SW480 (cell line): ENCODE measurements at regions not wholly inside any gene's neighbourhood (a gene's known extent, or its start where the extent isn't known, plus 50 kb on each side); places are given as distances from the start of the nearest gene placed in this dataset.

Experiments
- DNase-seq: peaks from one replicate; pipeline ENCODE4 v3.0.0-alpha.2; 2016; ENCODE audit warnings: low spot score

- DNase-seq, result no peak
Measured at GRCh38 chr15:61742591-61742990, 317.7 kb downstream of the VPS13C start.

GRCh38 chr15:61736790-61737189, 323.5 kb downstream of the VPS13C start:
- DNase-seq, result no peak

- no peak for DNase-seq
Measured at GRCh38 chr15:61731099-61731498, 329.1 kb downstream of the VPS13C start.

- DNase-seq, result no peak
Measured at GRCh38 chr15:61729646-61730045, 330.6 kb downstream of the VPS13C start.

GRCh38 chr15:61726166-61726565, 334.1 kb downstream of the VPS13C start:
- no peak for DNase-seq

- DNase-seq, result no peak
Measured at GRCh38 chr15:61725251-61725650, 335.0 kb downstream of the VPS13C start.

GRCh38 chr15:61724251-61724939, 335.9 kb downstream of the VPS13C start:
- no peak for DNase-seq

GRCh38 chr15:61721418-61721817, 338.8 kb downstream of the VPS13C start:
- DNase-seq, result no peak

- no peak for DNase-seq
Measured at GRCh38 chr15:61720197-61720704, 340.0 kb downstream of the VPS13C start.

GRCh38 chr15:61715082-61715481, 345.2 kb downstream of the VPS13C start:
- DNase-seq, result peak; percentile 92

GRCh38 chr15:61712129-61712759, 348.0 kb downstream of the VPS13C start:
- no peak for DNase-seq

GRCh38 chr15:61702224-61703020, 357.8 kb downstream of the VPS13C start:
- no peak for DNase-seq

GRCh38 chr15:61701455-61701854, 358.8 kb downstream of the VPS13C start:
- DNase-seq, result no peak

GRCh38 chr15:61700803-61701202, 359.4 kb downstream of the VPS13C start:
- no peak for DNase-seq

GRCh38 chr15:61697796-61698195, 362.5 kb downstream of the VPS13C start:
- no peak for DNase-seq

- no peak for DNase-seq
Measured at GRCh38 chr15:61689067-61689466, 371.2 kb downstream of the VPS13C start.

- DNase-seq, result no peak
Measured at GRCh38 chr15:61687651-61688050, 372.6 kb downstream of the VPS13C start.

GRCh38 chr15:61687124-61687523, 373.1 kb downstream of the VPS13C start:
- no peak for DNase-seq

GRCh38 chr15:61685971-61686370, 374.3 kb downstream of the VPS13C start:
- DNase-seq, result no peak

- no peak for DNase-seq
Measured at GRCh38 chr15:61685534-61685933, 374.7 kb downstream of the VPS13C start.

- no peak for DNase-seq
Measured at GRCh38 chr15:61684749-61685467, 375.3 kb downstream of the VPS13C start.
